ENCODE measurements at regions not wholly inside any gene's neighbourhood (a gene's known extent, or its start where the extent isn't known, plus 50 kb on each side); places are given as distances from the start of the nearest gene placed in this dataset.

DNA sequence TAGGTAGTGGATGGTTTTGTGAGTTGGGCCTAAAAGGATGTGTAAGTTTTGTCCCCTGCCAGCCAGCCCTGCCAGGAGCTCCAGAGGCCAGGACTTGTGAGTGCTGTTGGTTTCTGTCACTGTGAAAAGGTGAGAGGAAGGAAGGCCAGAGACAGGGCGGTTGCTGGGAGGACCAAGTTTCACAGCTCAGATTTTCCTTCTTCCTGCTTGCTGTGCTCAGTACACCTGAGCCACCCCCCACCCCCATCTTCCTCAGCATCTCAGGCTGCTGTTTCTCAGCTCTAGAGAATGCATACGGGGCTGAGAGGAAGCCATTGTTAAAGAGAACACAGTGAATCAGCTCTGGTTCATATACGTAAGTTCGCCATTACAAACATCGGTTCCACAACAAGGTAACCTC lies 139.9 kb downstream of the BUB3 start:
- H4K20me1 ChIP-seq (ENCODE audit: insufficient read depth, low read length) = no peaks in the 10 kb centered on the region

DNA sequence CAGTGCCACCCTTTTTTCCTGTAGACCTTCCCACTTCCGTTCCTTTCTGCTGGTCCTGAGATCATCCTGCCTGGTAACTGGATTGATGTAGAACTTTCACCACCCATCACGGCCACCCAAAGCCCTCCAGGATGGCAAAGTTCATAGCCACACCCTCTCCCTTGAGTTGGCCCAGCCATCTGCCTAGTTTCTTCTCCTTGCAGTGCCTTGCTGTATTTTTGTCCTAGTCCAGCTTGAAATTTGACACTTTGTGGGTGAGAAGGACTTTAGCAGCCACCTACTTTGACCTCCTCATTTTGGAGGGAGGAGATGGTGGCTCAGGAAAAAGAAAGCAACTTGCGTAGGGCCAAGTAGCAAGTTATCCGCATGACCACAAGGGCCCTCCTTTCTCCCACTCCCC lies 140.7 kb downstream of the BUB3 start:
- ATAC-seq (ENCODE audit: insufficient read depth, low read depth) (no peak), DNase-seq (no peak)
- no peak overlapping the region for H3K4me3 ChIP-seq (ENCODE audit: low read depth in 1 of 2, low read length in 2 of 2)
- no peaks in the 10 kb centered on the region for H3K9me3 ChIP-seq (ENCODE audit: insufficient read depth, low read length, severe bottlenecking)
- H3K27ac ChIP-seq (ENCODE audit: low read length) = no peak overlapping the region
- TF ChIP-seq EZH2 (IDR thresholded peaks at IDR 0.05; ENCODE audit: borderline replicate concordance, low read depth, low read length, severe bottlenecking) = no peak
- TF ChIP-seq, protein P1, sequence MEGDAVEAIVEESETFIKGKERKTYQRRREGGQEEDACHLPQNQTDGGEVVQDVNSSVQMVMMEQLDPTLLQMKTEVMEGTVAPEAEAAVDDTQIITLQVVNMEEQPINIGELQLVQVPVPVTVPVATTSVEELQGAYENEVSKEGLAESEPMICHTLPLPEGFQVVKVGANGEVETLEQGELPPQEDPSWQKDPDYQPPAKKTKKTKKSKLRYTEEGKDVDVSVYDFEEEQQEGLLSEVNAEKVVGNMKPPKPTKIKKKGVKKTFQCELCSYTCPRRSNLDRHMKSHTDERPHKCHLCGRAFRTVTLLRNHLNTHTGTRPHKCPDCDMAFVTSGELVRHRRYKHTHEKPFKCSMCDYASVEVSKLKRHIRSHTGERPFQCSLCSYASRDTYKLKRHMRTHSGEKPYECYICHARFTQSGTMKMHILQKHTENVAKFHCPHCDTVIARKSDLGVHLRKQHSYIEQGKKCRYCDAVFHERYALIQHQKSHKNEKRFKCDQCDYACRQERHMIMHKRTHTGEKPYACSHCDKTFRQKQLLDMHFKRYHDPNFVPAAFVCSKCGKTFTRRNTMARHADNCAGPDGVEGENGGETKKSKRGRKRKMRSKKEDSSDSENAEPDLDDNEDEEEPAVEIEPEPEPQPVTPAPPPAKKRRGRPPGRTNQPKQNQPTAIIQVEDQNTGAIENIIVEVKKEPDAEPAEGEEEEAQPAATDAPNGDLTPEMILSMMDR (IDR thresholded peaks at IDR 0.05; ENCODE audit: borderline replicate concordance, extremely low read depth, low read length, poor library complexity, severe bottlenecking) = no peak
- H3K4me1 ChIP-seq (ENCODE audit: insufficient read depth, low read length) = no peaks in the 10 kb centered on the region
- no peaks in the 10 kb centered on the region for H3K36me3 ChIP-seq (ENCODE audit: insufficient read depth, low read length)
- H3K27me3 ChIP-seq (ENCODE audit: insufficient read depth, low read length, poor library complexity) = no peaks in the 10 kb centered on the region
- H2AFZ ChIP-seq (ENCODE audit: low read depth, low read length) = no peak overlapping the region
- H4K20me1 ChIP-seq (ENCODE audit: insufficient read depth, low read length) = no peaks in the 10 kb centered on the region
- no peak overlapping the region for H3K4me2 ChIP-seq (ENCODE audit: insufficient read depth, low read length)
- H3K9ac ChIP-seq (ENCODE audit: low read depth, low read length) = no peak overlapping the region
- no peaks in the 10 kb centered on the region for H3K79me2 ChIP-seq (ENCODE audit: insufficient read depth, low read length)

More for the DNA sequence above, 139.9 kb downstream of the BUB3 start:
- no peak for ATAC-seq (ENCODE audit: insufficient read depth, low read depth)
- TF ChIP-seq, protein P1 (IDR thresholded peaks at IDR 0.05; ENCODE audit: borderline replicate concordance, extremely low read depth, low read length, poor library complexity, severe bottlenecking) = no peak
- TF ChIP-seq EZH2 (IDR thresholded peaks at IDR 0.05; ENCODE audit: borderline replicate concordance, low read depth, low read length, severe bottlenecking) = no peak
- Histone ChIP-seq H3K27ac (ENCODE audit: low read length) (no peak overlapping the region), H3K36me3 (ENCODE audit: insufficient read depth, low read length) (no peaks in the 10 kb centered on the region), H3K4me3 (ENCODE audit: low read depth in 1 of 2, low read length in 2 of 2) (no peak overlapping the region), H3K27me3 (ENCODE audit: insufficient read depth, low read length, poor library complexity) (no peaks in the 10 kb centered on the region), H3K9ac (ENCODE audit: low read depth, low read length) (no peak overlapping the region), H3K79me2 (ENCODE audit: insufficient read depth, low read length) (no peaks in the 10 kb centered on the region), H3K4me1 (ENCODE audit: insufficient read depth, low read length) (no peaks in the 10 kb centered on the region), H3K9me3 (ENCODE audit: insufficient read depth, low read length, severe bottlenecking) (no peaks in the 10 kb centered on the region), H3K4me2 (ENCODE audit: insufficient read depth, low read length) (no peak overlapping the region), H2AFZ (ENCODE audit: low read depth, low read length) (no peak overlapping the region)
- no peak for DNase-seq

DNA sequence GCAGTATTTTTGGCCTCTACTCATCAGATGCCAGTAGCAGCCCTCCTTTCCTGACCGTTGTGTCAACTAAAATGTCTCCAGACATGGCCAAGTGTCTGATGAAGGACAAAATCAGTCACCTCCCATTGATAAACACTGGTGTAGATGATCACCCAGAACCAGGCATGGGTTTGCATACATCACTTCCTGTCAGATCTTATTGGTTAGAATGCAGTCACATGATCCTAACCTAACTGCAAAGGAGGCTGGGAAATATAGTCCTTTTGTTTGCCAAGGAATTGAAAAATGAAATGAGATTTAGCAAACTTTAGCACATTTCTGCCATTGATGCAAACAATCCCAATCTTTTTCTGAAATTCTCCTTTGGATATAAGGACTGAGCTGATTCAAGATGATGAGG lies 141.4 kb downstream of the BUB3 start:
- Histone ChIP-seq H3K4me2 (ENCODE audit: insufficient read depth, low read length) (no peak overlapping the region), H3K36me3 (ENCODE audit: insufficient read depth, low read length) (no peaks in the 10 kb centered on the region), H3K27ac (ENCODE audit: low read length) (no peak overlapping the region), H3K27me3 (ENCODE audit: insufficient read depth, low read length, poor library complexity) (no peaks in the 10 kb centered on the region), H4K20me1 (ENCODE audit: insufficient read depth, low read length) (no peaks in the 10 kb centered on the region), H3K9me3 (ENCODE audit: insufficient read depth, low read length, severe bottlenecking) (no peaks in the 10 kb centered on the region), H2AFZ (ENCODE audit: low read depth, low read length) (no peak overlapping the region), H3K4me3 (ENCODE audit: low read depth in 1 of 2, low read length in 2 of 2) (no peak overlapping the region), H3K79me2 (ENCODE audit: insufficient read depth, low read length) (no peaks in the 10 kb centered on the region), H3K4me1 (ENCODE audit: insufficient read depth, low read length) (no peaks in the 10 kb centered on the region), H3K9ac (ENCODE audit: low read depth, low read length) (no peak overlapping the region)
- ATAC-seq (ENCODE audit: insufficient read depth, low read depth) (no peak), DNase-seq (no peak)
- TF ChIP-seq, protein P1 (IDR thresholded peaks at IDR 0.05; ENCODE audit: borderline replicate concordance, extremely low read depth, low read length, poor library complexity, severe bottlenecking) = no peak
- TF ChIP-seq EZH2 (IDR thresholded peaks at IDR 0.05; ENCODE audit: borderline replicate concordance, low read depth, low read length, severe bottlenecking) = no peak

DNA sequence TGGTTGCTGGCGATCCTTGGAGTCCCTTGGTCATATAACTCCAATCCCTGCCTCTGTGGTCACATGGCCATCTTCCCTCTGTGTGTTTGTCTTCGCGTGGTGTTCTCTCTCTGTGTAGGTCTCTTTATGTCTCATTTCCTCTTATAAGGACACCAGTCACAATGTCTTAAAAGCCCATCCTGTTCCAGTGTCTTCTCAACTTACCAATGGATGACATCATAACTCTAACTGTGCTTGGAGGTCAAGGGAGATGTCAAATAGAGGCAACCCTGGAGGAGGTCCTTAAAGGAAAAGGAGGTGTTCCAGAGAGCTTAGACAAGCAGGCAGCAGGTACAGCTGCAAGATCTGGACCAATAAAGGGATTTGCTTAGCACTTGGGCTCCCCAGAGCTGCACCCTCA lies 143.0 kb downstream of the BUB3 start:
- Histone ChIP-seq H3K4me2 (ENCODE audit: insufficient read depth, low read length) (no peak overlapping the region), H3K9me3 (ENCODE audit: insufficient read depth, low read length, severe bottlenecking) (no peaks in the 10 kb centered on the region), H2AFZ (ENCODE audit: low read depth, low read length) (no peak overlapping the region), H3K79me2 (ENCODE audit: insufficient read depth, low read length) (no peaks in the 10 kb centered on the region), H3K9ac (ENCODE audit: low read depth, low read length) (no peak overlapping the region), H3K27ac (ENCODE audit: low read length) (no peak overlapping the region), H4K20me1 (ENCODE audit: insufficient read depth, low read length) (no peaks in the 10 kb centered on the region), H3K36me3 (ENCODE audit: insufficient read depth, low read length) (no peaks in the 10 kb centered on the region), H3K4me3 (ENCODE audit: low read depth in 1 of 2, low read length in 2 of 2) (no peak overlapping the region), H3K4me1 (ENCODE audit: insufficient read depth, low read length) (no peaks in the 10 kb centered on the region), H3K27me3 (ENCODE audit: insufficient read depth, low read length, poor library complexity) (no peaks in the 10 kb centered on the region)
- ATAC-seq (ENCODE audit: insufficient read depth, low read depth) = no peak
- TF ChIP-seq, protein P1 (IDR thresholded peaks at IDR 0.05; ENCODE audit: borderline replicate concordance, extremely low read depth, low read length, poor library complexity, severe bottlenecking) = no peak
- no peak for TF ChIP-seq EZH2 (IDR thresholded peaks at IDR 0.05; ENCODE audit: borderline replicate concordance, low read depth, low read length, severe bottlenecking)
- DNase-seq = no peak

Data from DND-41 (cell line).